HEK293T (cell line): ENCODE measurements at regions not wholly inside any gene's neighbourhood (a gene's known extent, or its start where the extent isn't known, plus 50 kb on each side); places are given as distances from the start of the nearest gene placed in this dataset.
A peak's percentile ranks its signal among the peaks of the same experiment; 100 is the strongest.
"Not testable (repeated sequence)": the region's sequence is repeated elsewhere in the genome, so short reads cannot be mapped to it uniquely, and the experiment has no call there.

Experiments used
- CTCF ChIA-PET: fragments of 350-600 bp; formaldehyde crosslinking; extraction: SDS; loops from one replicate; lab custom pipeline; 2021; ENCODE audit warnings: antibody characterized with exemption, inconsistent platforms; lab: Yijun Ruan, JAX
- POLR2A ChIA-PET: fragments of 350-600 bp; formaldehyde crosslinking; extraction: SDS; loops from one replicate; lab custom pipeline; 2020; ENCODE audit warnings: antibody characterized with exemption, inconsistent platforms; lab: Yijun Ruan, JAX
- DNase-seq: peaks from one replicate; pipeline ENCODE4 v3.0.0; 2012; ENCODE audit warnings: mixed read lengths; ENCODE audit errors: extremely low spot score
- ARNT ChIP-seq: fragments of 450-650 bp; IDR thresholded peaks from 2 replicates; pipeline ENCODE4 v1.6.1; 2017; ENCODE audit warnings: mild to moderate bottlenecking
- BHLHE40 ChIP-seq: fragments of 450-650 bp; IDR thresholded peaks from 2 replicates; pipeline ENCODE4 v1.6.1; 2016; ENCODE audit warnings: mild to moderate bottlenecking, moderate library complexity, borderline replicate concordance
- CTBP1 ChIP-seq: fragments of 450-650 bp; IDR thresholded peaks from 2 replicates; pipeline ENCODE4 v1.6.1; 2016; ENCODE audit warnings: borderline replicate concordance
- ELF4 ChIP-seq: fragments of 450-650 bp; IDR thresholded peaks from 2 replicates; pipeline ENCODE4 v1.6.1; 2017; ENCODE audit warnings: antibody characterized with exemption
- FOXA1 ChIP-seq: fragments of 450-650 bp; IDR thresholded peaks from 2 replicates; pipeline ENCODE4 v1.6.1; 2016; ENCODE audit warnings: mild to moderate bottlenecking
- FOXK2 ChIP-seq: fragments of 450-650 bp; IDR thresholded peaks from 2 replicates; pipeline ENCODE4 v1.6.1; 2016; ENCODE audit warnings: mild to moderate bottlenecking
- FOXM1 ChIP-seq: fragments of 450-650 bp; IDR thresholded peaks from 2 replicates; pipeline ENCODE4 v1.6.1; 2017; ENCODE audit warnings: mild to moderate bottlenecking, borderline replicate concordance
- HDGF ChIP-seq: fragments of 450-650 bp; IDR thresholded peaks from 2 replicates; pipeline ENCODE4 v1.6.1; 2017; ENCODE audit warnings: antibody characterized with exemption, borderline replicate concordance
- L3MBTL2 ChIP-seq: fragments of 450-650 bp; conservative IDR thresholded peaks from 2 replicates; pipeline ENCODE4 v1.6.1; 2016; ENCODE audit warnings: mild to moderate bottlenecking
- LEF1 ChIP-seq: fragments of 450-650 bp; IDR thresholded peaks from 2 replicates; pipeline ENCODE4 v1.6.1; 2017; ENCODE audit warnings: mild to moderate bottlenecking, borderline replicate concordance
- NFRKB ChIP-seq: fragments of 450-650 bp; IDR thresholded peaks from 2 replicates; pipeline ENCODE4 v1.6.1; 2016; ENCODE audit warnings: mild to moderate bottlenecking, moderate library complexity
- SP1 ChIP-seq: fragments of 450-650 bp; IDR thresholded peaks from 2 replicates; pipeline ENCODE4 v1.6.1; 2017
- SUZ12 ChIP-seq: fragments of 450-650 bp; IDR thresholded peaks from 2 replicates; pipeline ENCODE4 v1.6.1; 2016; ENCODE audit warnings: mild to moderate bottlenecking
- TARDBP ChIP-seq: fragments of 450-650 bp; IDR thresholded peaks from 2 replicates; pipeline ENCODE4 v1.6.1; 2016
- ZNF384 ChIP-seq: fragments of 450-650 bp; IDR thresholded peaks from 2 replicates; pipeline ENCODE4 v1.6.1; 2016
- TF ChIP-seq, protein P1 (sequence below): fragments of 450-650 bp; IDR thresholded peaks from 2 replicates; pipeline ENCODE4 v1.6.1; 2016

DNA sequence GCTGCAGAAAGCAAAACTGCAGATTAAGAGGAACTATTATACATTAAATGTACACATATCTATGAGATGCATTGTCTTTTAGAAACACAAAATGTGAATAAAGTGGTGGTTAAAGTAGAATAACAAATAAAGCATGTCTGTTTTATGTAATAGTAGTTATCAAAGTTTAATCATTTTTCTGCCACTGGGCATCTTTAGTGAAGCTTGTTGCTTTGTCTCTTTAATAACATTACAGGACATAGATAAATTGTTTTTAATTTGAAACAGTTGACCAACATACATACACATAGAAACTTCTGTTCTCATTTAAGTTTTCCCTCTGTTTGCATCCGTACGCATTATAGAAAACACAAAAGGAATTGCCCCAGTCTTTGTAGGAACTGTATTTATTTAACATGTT, 1700.0 kb upstream of the ADGRL3 start:
- ChIA-PET POLR2A (no interaction called here), CTCF (no interaction called here)
- TF ChIP-seq SP1: no peak
- no peak for TF ChIP-seq ELF4
- TF ChIP-seq ZNF384: no peak
- TF ChIP-seq L3MBTL2: no peak
- TF ChIP-seq FOXM1: no peak
- TF ChIP-seq SUZ12: no peak
- TF ChIP-seq TARDBP: no peak
- TF ChIP-seq LEF1: no peak
- TF ChIP-seq ARNT: no peak
- no peak for TF ChIP-seq FOXA1
- no peak for DNase-seq

DNA sequence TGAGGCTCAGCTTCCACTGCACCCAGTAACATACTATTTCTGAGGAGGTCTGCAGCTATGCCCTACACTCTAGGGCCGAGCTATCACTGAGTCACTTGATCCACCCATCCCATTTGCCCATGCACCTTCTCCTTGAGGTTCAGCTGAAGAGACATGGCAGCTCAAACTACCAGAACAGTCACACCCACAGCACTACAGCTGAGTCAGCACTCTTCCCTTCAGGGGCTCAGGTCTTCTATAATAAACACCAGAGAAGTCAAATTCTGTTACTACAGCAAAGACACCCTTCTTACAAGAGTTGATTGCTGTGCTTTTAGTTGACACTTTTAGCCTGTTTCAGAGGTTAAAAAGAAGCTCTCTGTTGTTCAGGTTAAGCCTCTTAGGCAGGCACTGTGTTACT, 1696.4 kb upstream of the ADGRL3 start:
- POLR2A ChIA-PET: no interaction called here
- DNase-seq: no peak

DNA sequence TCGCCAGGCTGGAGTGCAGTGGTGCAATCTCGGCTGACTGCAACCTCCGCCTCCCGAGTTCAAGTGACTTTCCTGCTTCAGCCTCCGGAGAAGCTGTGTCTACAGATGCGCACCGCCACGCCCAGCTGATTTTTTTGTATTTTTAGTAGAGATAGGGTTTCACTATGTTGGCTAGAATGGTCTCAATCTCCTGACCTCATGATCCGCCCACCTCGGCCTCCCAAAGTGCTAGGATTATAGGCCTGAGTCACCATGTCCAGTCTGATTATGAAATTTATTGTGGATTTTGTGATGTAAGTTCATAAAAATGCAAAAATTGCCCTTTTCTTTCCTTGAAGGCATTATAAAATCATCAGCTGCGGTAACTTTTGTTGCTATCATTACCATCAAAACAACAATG, 1688.3 kb upstream of the ADGRL3 start:
- DNase-seq, CTCF ChIA-PET, POLR2A ChIA-PET: not testable (repeated sequence)

More for the DNA sequence above, 1696.4 kb upstream of the ADGRL3 start:
- CTCF ChIA-PET: interaction anchor here (0.6 kb wide), 1 partner anchor 9 kb away, joined by 3 read pairs; no protein-coding TSS in a partner anchor
- no peak for TF ChIP-seq ARNT
- no peak for TF ChIP-seq HDGF
- no peak for TF ChIP-seq NFRKB
- TF ChIP-seq FOXA1: no peak
- no peak for TF ChIP-seq BHLHE40
- TF ChIP-seq, protein P1, sequence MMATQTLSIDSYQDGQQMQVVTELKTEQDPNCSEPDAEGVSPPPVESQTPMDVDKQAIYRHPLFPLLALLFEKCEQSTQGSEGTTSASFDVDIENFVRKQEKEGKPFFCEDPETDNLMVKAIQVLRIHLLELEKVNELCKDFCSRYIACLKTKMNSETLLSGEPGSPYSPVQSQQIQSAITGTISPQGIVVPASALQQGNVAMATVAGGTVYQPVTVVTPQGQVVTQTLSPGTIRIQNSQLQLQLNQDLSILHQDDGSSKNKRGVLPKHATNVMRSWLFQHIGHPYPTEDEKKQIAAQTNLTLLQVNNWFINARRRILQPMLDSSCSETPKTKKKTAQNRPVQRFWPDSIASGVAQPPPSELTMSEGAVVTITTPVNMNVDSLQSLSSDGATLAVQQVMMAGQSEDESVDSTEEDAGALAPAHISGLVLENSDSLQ: no peak
- no peak for TF ChIP-seq LEF1
- TF ChIP-seq CTBP1: no peak
- no peak for TF ChIP-seq L3MBTL2
- TF ChIP-seq ELF4: no peak
- TF ChIP-seq FOXM1: no peak
- no peak for TF ChIP-seq SP1
- no peak for TF ChIP-seq FOXK2
- no peak for TF ChIP-seq ZNF384
- TF ChIP-seq TARDBP: no peak
- no peak for TF ChIP-seq SUZ12

DNA sequence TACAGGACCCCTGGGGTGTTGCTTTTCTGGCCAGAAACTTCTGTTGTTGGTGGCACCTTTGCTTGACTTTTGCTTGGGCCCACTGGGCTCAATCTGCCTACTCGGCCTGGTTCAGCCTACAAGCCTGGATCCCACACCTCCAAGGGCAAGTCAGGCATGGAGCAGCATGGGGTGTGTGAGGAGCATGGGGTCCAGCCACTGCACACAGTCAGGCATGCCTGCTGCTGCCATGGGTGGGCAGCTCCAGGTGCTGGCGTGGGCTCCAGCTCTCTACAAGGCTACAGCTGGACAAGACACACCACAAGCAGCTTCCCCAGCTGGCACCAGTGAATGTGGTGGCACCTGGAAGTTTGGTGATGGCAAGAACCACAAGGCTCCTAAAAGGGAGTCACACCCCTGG, 1683.1 kb upstream of the ADGRL3 start:
- ChIA-PET POLR2A (no interaction called here), CTCF (no interaction called here)
- no peak for DNase-seq
- TF ChIP-seq L3MBTL2 (no peak), NFRKB (no peak), HDGF (no peak), TARDBP (no peak), BHLHE40 (no peak), ARNT (no peak), LEF1 (no peak), FOXM1 (no peak), ELF4 (no peak), SUZ12 (no peak), CTBP1 (no peak), FOXK2 (no peak), SP1 (no peak), ZNF384 (no peak), FOXA1 (no peak)
- TF ChIP-seq, protein P1: no peak

DNA sequence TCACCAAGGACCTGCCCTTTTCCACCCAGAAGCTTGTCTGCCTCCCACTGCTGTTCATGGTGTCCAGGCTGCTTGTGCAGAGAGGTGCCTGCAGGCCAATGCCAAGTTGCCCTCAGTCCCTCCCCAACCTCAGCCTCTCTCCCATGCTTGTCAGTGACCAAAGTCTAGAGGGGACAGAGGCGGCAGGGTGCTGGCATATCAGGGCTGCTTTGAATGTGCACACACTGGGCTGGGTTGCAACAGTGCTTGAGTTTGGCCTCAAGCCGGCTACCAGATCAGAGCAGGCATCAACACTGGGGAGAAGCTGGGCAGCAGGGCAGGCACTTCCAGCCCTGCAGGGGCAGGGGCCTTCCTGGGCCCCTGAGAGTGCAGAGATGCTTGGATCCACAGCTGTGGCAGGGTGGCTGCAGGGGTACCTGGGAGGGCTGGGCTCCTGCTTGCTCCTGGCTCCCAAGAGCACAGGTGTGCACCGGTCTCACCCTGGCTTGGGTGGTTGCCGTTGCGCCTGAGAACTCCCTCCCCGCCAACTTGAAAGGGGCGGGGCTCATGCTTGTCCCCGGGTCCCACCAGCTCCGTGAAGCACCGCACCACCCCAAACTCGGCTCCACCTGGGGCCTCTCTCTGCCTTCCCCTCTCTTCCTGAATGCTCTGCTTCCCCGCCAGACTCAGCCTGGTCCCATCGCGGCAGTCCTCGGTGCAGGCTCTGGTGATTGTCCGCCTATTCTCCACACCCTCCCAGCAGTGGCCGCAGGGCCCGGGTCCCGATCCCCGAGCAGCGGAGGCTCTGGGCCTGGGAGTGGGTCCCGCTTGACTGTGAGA, 1681.9 kb upstream of the ADGRL3 start:
- POLR2A ChIA-PET: no interaction called here

DNA sequence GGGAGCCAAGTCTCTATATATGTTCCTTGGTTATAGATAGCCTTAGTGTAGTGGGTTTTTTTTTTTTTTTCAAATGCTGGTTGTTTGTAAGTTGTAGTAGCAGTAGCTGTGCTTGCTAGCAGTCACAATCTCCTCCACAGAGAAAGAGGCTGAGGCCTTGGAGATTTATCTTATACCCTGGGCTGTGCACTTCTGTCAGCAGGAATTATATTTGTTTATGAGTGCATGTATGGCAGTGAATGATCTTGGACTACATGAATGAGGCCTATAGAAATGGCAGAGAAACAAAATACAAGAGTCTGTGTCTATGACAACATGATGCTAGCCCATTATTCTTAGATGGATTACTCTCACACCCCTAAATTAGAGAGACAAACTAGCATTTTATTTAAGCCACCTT, 1674.2 kb upstream of the ADGRL3 start:
- no peak for DNase-seq
- CTCF ChIA-PET: no interaction called here
- TF ChIP-seq ARNT (no peak), CTBP1 (no peak), TARDBP (no peak), FOXK2 (no peak), L3MBTL2 (no peak), BHLHE40 (no peak), ZNF384 (no peak), FOXM1 (no peak), ELF4 (no peak), SUZ12 (no peak), FOXA1 (no peak), SP1 (no peak), LEF1 (no peak), NFRKB (no peak), HDGF (no peak)
- TF ChIP-seq, protein P1: no peak
- POLR2A ChIA-PET: no interaction called here

More for the DNA sequence above, 1681.9 kb upstream of the ADGRL3 start:
- TF ChIP-seq FOXM1: no peak
- no peak for TF ChIP-seq TARDBP
- no peak for TF ChIP-seq CTBP1
- TF ChIP-seq LEF1: no peak
- no peak for TF ChIP-seq ZNF384
- no peak for TF ChIP-seq FOXA1
- TF ChIP-seq HDGF: no peak
- no peak for TF ChIP-seq SUZ12
- TF ChIP-seq ARNT: no peak
- TF ChIP-seq BHLHE40: no peak
- TF ChIP-seq SP1: no peak
- no peak for TF ChIP-seq ELF4
- no peak for TF ChIP-seq FOXK2
- TF ChIP-seq L3MBTL2: no peak
- DNase-seq: peak; percentile 7
- CTCF ChIA-PET: no interaction called here
